ENCODE measurements at regions not wholly inside any gene's neighbourhood (a gene's known extent, or its start where the extent isn't known, plus 50 kb on each side); places are given as distances from the start of the nearest gene placed in this dataset.

- dilution Hi-C loops (cut with HindIII; ENCODE audit: low sequenced_read_pairs, unreplicated experiment) = no loop called here
- CTCF ChIA-PET = no interaction called here
- H4K8ac ChIP-seq (ENCODE audit: low read depth in 2 of 2, low read length in 2 of 2) = no peak overlapping the region
These were observed 88.0 kb upstream of the PRSS58 start for GRCh38 chr7:142345811-142346210.

More at GRCh38 chr7:142345811-142346210, 88.0 kb upstream of the PRSS58 start:
- Histone ChIP-seq H2BK20ac (ENCODE audit: low read depth, low read length) (no peak overlapping the region), H3K4me2 (ENCODE audit: low read depth, low read length) (no peak overlapping the region), H2AFZ (replicated peaks; ENCODE audit: low read length, poor library complexity) (no peak overlapping the region), H3K79me1 (ENCODE audit: low read depth in 1 of 2, low read length in 2 of 2) (no peaks in the 10 kb centered on the region), H3K4me1 (ENCODE audit: control insufficient read depth, insufficient read depth, low read length) (no peaks in the 10 kb centered on the region), H3K27me3 (ENCODE audit: control insufficient read depth, insufficient read depth, low read length) (peaks cover 14% of the 10 kb centered on the region), H3K27ac (ENCODE audit: insufficient read depth, low read length) (no peak overlapping the region), H2AK9ac (replicated peaks; ENCODE audit: low read depth, low read length, poor library complexity) (no peak overlapping the region), H3K9ac (ENCODE audit: low read depth, low read length) (no peak overlapping the region), H2BK120ac (ENCODE audit: low read depth, low read length) (no peak overlapping the region), H3K18ac (ENCODE audit: low read depth, low read length) (no peak overlapping the region), H3K4me3 (ENCODE audit: insufficient read depth, low read depth, low read length) (no peak overlapping the region), H2BK5ac (ENCODE audit: low read depth, low read length, poor library complexity, severe bottlenecking) (no peak overlapping the region), H4K91ac (ENCODE audit: insufficient read depth, low read depth, low read length) (no peak overlapping the region), H2AK5ac (ENCODE audit: low read depth, low read length) (no peak overlapping the region), H4K5ac (ENCODE audit: low read depth, low read length) (no peak overlapping the region), H3K56ac (ENCODE audit: extremely low read depth, insufficient read depth, low read length) (no peak overlapping the region), H3K9me1 (ENCODE audit: insufficient read depth, low read length) (no peaks in the 10 kb centered on the region), H4K20me1 (ENCODE audit: insufficient read depth, low read length) (no peaks in the 10 kb centered on the region), H3K4ac (ENCODE audit: low read depth, low read length) (no peak overlapping the region), H3K9me3 (ENCODE audit: control insufficient read depth, insufficient read depth, low read length) (no peaks in the 10 kb centered on the region), H3K14ac (replicated peaks; ENCODE audit: low read depth, low read length) (no peak overlapping the region), H3K36me3 (ENCODE audit: control insufficient read depth, insufficient read depth, low read length) (no peaks in the 10 kb centered on the region), H2BK15ac (ENCODE audit: low read depth, low read length) (no peak overlapping the region), H3K23ac (ENCODE audit: low read depth, low read length) (no peak overlapping the region)
- in situ Hi-C loops (cut with MboI; ENCODE audit: low sequenced_read_pairs) = loop anchor here (25.0 kb wide), 1 partner anchor 866 kb away; the partner anchor contains the start of gene TAS2R40
- TF ChIP-seq RAD21 (IDR thresholded peaks at IDR 0.05; ENCODE audit: low read length) = no peak
- TF ChIP-seq BHLHE40 (IDR thresholded peaks at IDR 0.05; ENCODE audit: low read depth, low read length) = no peak
- no peak for TF ChIP-seq RCOR1 (IDR thresholded peaks at IDR 0.05; ENCODE audit: insufficient replicate concordance, low read length)
- no peak for TF ChIP-seq NFE2L2 (IDR thresholded peaks at IDR 0.05; ENCODE audit: low read depth, low read length)
- TF ChIP-seq CTCF (conservative IDR thresholded peaks at IDR 0.05; ENCODE audit: low read depth, low read length) = no peak
- no peak for TF ChIP-seq CHD1 (IDR thresholded peaks at IDR 0.05; ENCODE audit: low read depth, low read length)
- no peak for TF ChIP-seq MAFK (IDR thresholded peaks at IDR 0.05; ENCODE audit: low read depth, low read length)
- TF ChIP-seq MAZ (IDR thresholded peaks at IDR 0.05; ENCODE audit: borderline replicate concordance, low read depth, low read length) = no peak
- TF ChIP-seq POLR2A (IDR thresholded peaks at IDR 0.05; ENCODE audit: low read depth, low read length) = no peak
- TF ChIP-seq SMC3 (IDR thresholded peaks at IDR 0.05; ENCODE audit: low read depth, low read length) = no peak
- WGBS, 2 experiments (ENCODE audit: extremely low coverage in 2 of 2, insufficient read length in 1 of 2) = 29% methylated on average over 2 of the region's 5 CpGs; no CpG with 5 or more reads in 1 of the 2 experiments
- no peak for ATAC-seq (ENCODE audit: low read depth)
- DNase-seq = no peak
- POLR2A ChIA-PET (ENCODE audit: unreplicated experiment) = no interaction called here
- intact Hi-C loops (cut with micrococcal nuclease) = no loop called here
- no TSS peak for BruUV-seq (replicated peaks)
